ENCODE measurements at regions not wholly inside any gene's neighbourhood (a gene's known extent, or its start where the extent isn't known, plus 50 kb on each side); places are given as distances from the start of the nearest gene placed in this dataset.

- Histone ChIP-seq H3K9me3 (ENCODE audit: control insufficient read depth, low read length) (peaks cover 14% of the 10 kb centered on the region), H3K36me3 (ENCODE audit: control insufficient read depth, insufficient read depth, low read length) (no peaks in the 10 kb centered on the region), H3K4me1 (ENCODE audit: control insufficient read depth, insufficient read depth, low read length, poor library complexity, severe bottlenecking) (peaks cover 8% of the 10 kb centered on the region), H3K4me3 (ENCODE audit: extremely low read depth, insufficient read depth, low read length, poor library complexity, severe bottlenecking) (no peak overlapping the region), H3K27ac (ENCODE audit: low read depth, low read length, severe bottlenecking) (no peak overlapping the region)
- 63 to 88% methylated on average over 2 to 4 of the region's 5 CpGs for WGBS, 2 experiments (ENCODE audit: insufficient coverage in 2 of 2)
Observed at GRCh38 chr15:72966641-72967040, 85.6 kb upstream of the NEO1 start.

DNA sequence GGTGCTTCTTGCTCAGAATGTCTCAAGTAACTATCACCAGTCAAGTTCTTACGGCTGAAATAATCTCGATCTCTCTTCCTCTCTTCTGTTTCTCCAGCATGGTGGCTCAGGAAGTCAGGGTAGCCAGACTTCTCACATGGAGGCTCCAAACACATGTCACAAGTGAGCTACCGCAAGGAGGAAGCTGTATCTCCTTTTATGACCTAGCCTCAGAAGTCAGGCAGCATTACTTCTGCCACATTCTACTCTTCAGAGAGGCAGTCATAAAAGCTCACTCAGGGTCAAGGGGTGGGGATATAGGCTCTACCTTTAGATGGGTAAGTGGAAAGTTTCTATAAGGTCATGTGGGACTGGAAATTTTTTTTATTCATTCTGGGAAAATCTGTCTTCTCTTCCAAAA is 86.6 kb upstream of the NEO1 start:
- Histone ChIP-seq H3K4me1 (ENCODE audit: control insufficient read depth, insufficient read depth, low read length, poor library complexity, severe bottlenecking) (peaks cover 1% of the 10 kb centered on the region), H3K4me3 (ENCODE audit: extremely low read depth, insufficient read depth, low read length, poor library complexity, severe bottlenecking) (no peak overlapping the region), H3K9me3 (ENCODE audit: control insufficient read depth, low read length) (peaks cover 14% of the 10 kb centered on the region), H3K36me3 (ENCODE audit: control insufficient read depth, insufficient read depth, low read length) (no peaks in the 10 kb centered on the region), H3K27ac (ENCODE audit: low read depth, low read length, severe bottlenecking) (no peak overlapping the region)
- WGBS, 2 experiments (ENCODE audit: insufficient coverage in 2 of 2) = 88 to 100% methylated on average over 3 of the region's 3 CpGs

DNA sequence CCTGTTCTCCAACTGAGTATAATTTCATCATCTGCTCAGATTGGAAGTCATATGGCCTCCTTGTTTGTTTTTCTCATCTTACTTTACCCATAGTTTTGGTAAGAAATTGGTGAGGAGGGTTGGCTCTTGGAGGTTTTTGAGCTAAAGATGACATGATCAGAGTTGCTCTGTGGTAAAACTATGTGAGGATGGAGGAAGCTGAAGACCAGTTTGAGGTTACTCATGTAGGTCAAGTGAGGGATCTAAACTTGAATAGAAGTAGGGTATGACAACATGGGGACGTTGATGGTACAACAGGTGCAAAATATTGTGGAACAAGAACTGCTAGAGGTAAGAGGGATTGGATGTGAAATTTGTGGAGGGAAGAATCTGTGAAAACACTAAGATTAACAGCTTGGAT is 87.7 kb upstream of the NEO1 start:
- Histone ChIP-seq H3K27ac (ENCODE audit: low read depth, low read length, severe bottlenecking) (no peak overlapping the region), H3K9me3 (ENCODE audit: control insufficient read depth, low read length) (peaks cover 14% of the 10 kb centered on the region), H3K4me3 (ENCODE audit: extremely low read depth, insufficient read depth, low read length, poor library complexity, severe bottlenecking) (no peak overlapping the region), H3K36me3 (ENCODE audit: control insufficient read depth, insufficient read depth, low read length) (no peaks in the 10 kb centered on the region), H3K4me1 (ENCODE audit: control insufficient read depth, insufficient read depth, low read length, poor library complexity, severe bottlenecking) (no peaks in the 10 kb centered on the region)
- WGBS, 2 experiments (ENCODE audit: insufficient coverage in 2 of 2) = 67 to 90% methylated on average over 1 of the region's 1 CpG

GRCh38 chr15:72964135-72964534 is 88.1 kb upstream of the NEO1 start:
- Histone ChIP-seq H3K27ac (ENCODE audit: low read depth, low read length, severe bottlenecking) (no peak overlapping the region), H3K4me1 (ENCODE audit: control insufficient read depth, insufficient read depth, low read length, poor library complexity, severe bottlenecking) (no peaks in the 10 kb centered on the region), H3K4me3 (ENCODE audit: extremely low read depth, insufficient read depth, low read length, poor library complexity, severe bottlenecking) (no peak overlapping the region), H3K9me3 (ENCODE audit: control insufficient read depth, low read length) (peaks cover 14% of the 10 kb centered on the region), H3K36me3 (ENCODE audit: control insufficient read depth, insufficient read depth, low read length) (no peaks in the 10 kb centered on the region)

- Histone ChIP-seq H3K4me3 (ENCODE audit: extremely low read depth, insufficient read depth, low read length, poor library complexity, severe bottlenecking) (no peak overlapping the region), H3K4me1 (ENCODE audit: control insufficient read depth, insufficient read depth, low read length, poor library complexity, severe bottlenecking) (no peaks in the 10 kb centered on the region), H3K9me3 (ENCODE audit: control insufficient read depth, low read length) (peaks cover 14% of the 10 kb centered on the region), H3K36me3 (ENCODE audit: control insufficient read depth, insufficient read depth, low read length) (no peaks in the 10 kb centered on the region), H3K27ac (ENCODE audit: low read depth, low read length, severe bottlenecking) (no peak overlapping the region)
- WGBS, 2 experiments (ENCODE audit: insufficient coverage in 2 of 2) = 90 to 91% methylated on average over 8 of the region's 8 CpGs
Observed at GRCh38 chr15:72962054-72962702, 90.1 kb upstream of the NEO1 start.

DNA sequence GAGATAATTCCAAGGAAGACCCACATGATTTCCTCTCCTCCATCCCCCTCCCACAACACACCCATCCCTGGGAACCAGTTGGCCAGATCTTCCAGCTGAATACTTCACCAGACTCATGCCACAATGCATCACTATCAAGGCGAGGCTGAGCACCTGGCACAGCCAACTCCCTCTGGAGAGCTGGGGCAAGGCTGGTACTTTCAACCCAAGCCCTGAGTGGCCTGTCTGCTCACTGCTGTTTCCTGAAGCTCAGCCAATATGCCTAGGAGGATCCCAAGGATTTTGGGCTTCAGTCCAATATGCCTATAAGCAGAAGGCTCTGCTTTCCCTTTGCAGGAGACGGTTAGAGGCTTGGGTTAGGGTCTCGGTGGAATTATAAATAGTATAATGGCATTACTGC is 90.9 kb upstream of the NEO1 start:
- H3K9me3 ChIP-seq (ENCODE audit: control insufficient read depth, low read length) = peaks cover 14% of the 10 kb centered on the region
- WGBS, 2 experiments (ENCODE audit: insufficient coverage in 2 of 2) = 59 to 92% methylated on average over 2 of the region's 3 CpGs
- H3K27ac ChIP-seq (ENCODE audit: low read depth, low read length, severe bottlenecking) = no peak overlapping the region
- H3K4me1 ChIP-seq (ENCODE audit: control insufficient read depth, insufficient read depth, low read length, poor library complexity, severe bottlenecking) = no peaks in the 10 kb centered on the region
- H3K4me3 ChIP-seq (ENCODE audit: extremely low read depth, insufficient read depth, low read length, poor library complexity, severe bottlenecking) = no peak overlapping the region
- H3K36me3 ChIP-seq (ENCODE audit: control insufficient read depth, insufficient read depth, low read length) = no peaks in the 10 kb centered on the region

GRCh38 chr15:72958634-72959033 is 93.6 kb upstream of the NEO1 start:
- H3K27ac ChIP-seq (ENCODE audit: low read depth, low read length, severe bottlenecking) = no peak overlapping the region
- no peaks in the 10 kb centered on the region for H3K4me1 ChIP-seq (ENCODE audit: control insufficient read depth, insufficient read depth, low read length, poor library complexity, severe bottlenecking)
- 95 to 100% methylated on average over 1 to 3 of the region's 3 CpGs for WGBS, 2 experiments (ENCODE audit: insufficient coverage in 2 of 2)
- H3K4me3 ChIP-seq (ENCODE audit: extremely low read depth, insufficient read depth, low read length, poor library complexity, severe bottlenecking) = no peak overlapping the region
- no peaks in the 10 kb centered on the region for H3K36me3 ChIP-seq (ENCODE audit: control insufficient read depth, insufficient read depth, low read length)
- peaks cover 9% of the 10 kb centered on the region for H3K9me3 ChIP-seq (ENCODE audit: control insufficient read depth, low read length)

GRCh38 chr15:72953306-72953705 is 99.0 kb upstream of the NEO1 start:
- Histone ChIP-seq H3K4me3 (ENCODE audit: extremely low read depth, insufficient read depth, low read length, poor library complexity, severe bottlenecking) (no peak overlapping the region), H3K4me1 (ENCODE audit: control insufficient read depth, insufficient read depth, low read length, poor library complexity, severe bottlenecking) (no peaks in the 10 kb centered on the region), H3K9me3 (ENCODE audit: control insufficient read depth, low read length) (no peaks in the 10 kb centered on the region), H3K36me3 (ENCODE audit: control insufficient read depth, insufficient read depth, low read length) (no peaks in the 10 kb centered on the region), H3K27ac (ENCODE audit: low read depth, low read length, severe bottlenecking) (no peak overlapping the region)
- 80 to 93% methylated on average over 6 of the region's 6 CpGs for WGBS, 2 experiments (ENCODE audit: insufficient coverage in 2 of 2)

DNA sequence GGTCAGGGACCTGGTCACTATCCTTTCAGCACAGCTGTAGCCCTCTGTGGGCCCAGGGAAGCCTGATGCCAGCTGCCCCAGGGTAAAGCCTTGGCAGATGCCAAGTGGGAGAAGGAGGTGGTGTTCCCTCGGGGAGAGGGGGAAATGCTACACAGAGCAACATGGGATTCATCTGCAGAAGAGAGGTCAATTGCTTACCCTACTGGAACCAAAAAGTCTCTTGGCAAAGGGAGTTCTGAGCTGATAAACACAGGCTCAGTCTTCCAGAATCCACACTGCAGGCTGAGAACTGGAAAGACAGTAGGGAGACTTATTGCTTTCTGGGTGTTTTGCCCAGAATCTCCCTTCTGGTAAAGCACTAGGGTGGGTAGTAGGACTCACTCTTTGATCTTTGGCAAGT is 100.1 kb upstream of the NEO1 start:
- Histone ChIP-seq H3K36me3 (ENCODE audit: control insufficient read depth, insufficient read depth, low read length) (no peaks in the 10 kb centered on the region), H3K9me3 (ENCODE audit: control insufficient read depth, low read length) (no peaks in the 10 kb centered on the region), H3K4me3 (ENCODE audit: extremely low read depth, insufficient read depth, low read length, poor library complexity, severe bottlenecking) (no peak overlapping the region), H3K27ac (ENCODE audit: low read depth, low read length, severe bottlenecking) (no peak overlapping the region), H3K4me1 (ENCODE audit: control insufficient read depth, insufficient read depth, low read length, poor library complexity, severe bottlenecking) (no peaks in the 10 kb centered on the region)
- WGBS, 2 experiments (ENCODE audit: insufficient coverage in 2 of 2) = 83% methylated on average over 1 of the region's 1 CpG; no CpG with 5 or more reads in 1 of the 2 experiments

DNA sequence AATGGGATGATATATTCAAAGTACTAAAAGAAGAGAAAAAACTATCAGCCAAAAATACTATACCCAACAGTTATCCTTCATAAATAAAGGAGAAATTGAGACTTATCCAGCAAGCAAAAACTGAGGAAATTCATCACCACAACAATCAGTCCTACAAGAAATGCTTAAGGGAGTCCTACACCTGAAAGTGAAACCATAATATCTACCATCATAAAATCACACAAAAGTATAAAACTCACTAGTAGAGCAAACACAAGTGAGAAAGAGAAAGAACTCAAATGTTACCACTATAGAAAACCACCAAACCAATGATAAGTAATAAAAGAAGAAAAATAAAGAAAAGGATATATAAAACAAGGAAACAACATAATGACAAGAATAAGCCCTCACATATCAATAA is 103.6 kb upstream of the NEO1 start:
- Histone ChIP-seq H3K9me3 (ENCODE audit: control insufficient read depth, low read length) (no peaks in the 10 kb centered on the region), H3K4me1 (ENCODE audit: control insufficient read depth, insufficient read depth, low read length, poor library complexity, severe bottlenecking) (no peaks in the 10 kb centered on the region), H3K36me3 (ENCODE audit: control insufficient read depth, insufficient read depth, low read length) (no peaks in the 10 kb centered on the region), H3K4me3 (ENCODE audit: extremely low read depth, insufficient read depth, low read length, poor library complexity, severe bottlenecking) (no peak overlapping the region), H3K27ac (ENCODE audit: low read depth, low read length, severe bottlenecking) (no peak overlapping the region)

DNA sequence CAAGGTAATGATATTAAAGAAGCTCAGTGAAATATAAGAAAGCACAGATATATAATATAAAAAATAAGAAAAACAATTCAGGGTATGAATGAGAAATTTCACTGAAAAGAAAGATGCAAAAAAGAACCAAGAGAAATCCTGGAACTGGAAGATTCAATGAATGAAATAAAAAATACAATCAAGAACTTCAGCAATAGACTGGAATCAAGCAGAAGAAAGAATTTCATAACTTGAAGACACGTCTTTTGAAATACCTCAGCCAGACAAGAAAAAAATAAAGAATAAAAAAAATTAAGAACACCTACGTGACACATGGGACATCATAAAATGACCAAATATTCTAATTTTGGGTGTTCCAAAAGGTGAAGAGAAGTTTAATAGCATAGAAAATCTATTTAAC is 104.6 kb upstream of the NEO1 start:
- Histone ChIP-seq H3K9me3 (ENCODE audit: control insufficient read depth, low read length) (no peaks in the 10 kb centered on the region), H3K36me3 (ENCODE audit: control insufficient read depth, insufficient read depth, low read length) (no peaks in the 10 kb centered on the region), H3K4me1 (ENCODE audit: control insufficient read depth, insufficient read depth, low read length, poor library complexity, severe bottlenecking) (no peaks in the 10 kb centered on the region), H3K4me3 (ENCODE audit: extremely low read depth, insufficient read depth, low read length, poor library complexity, severe bottlenecking) (no peak overlapping the region), H3K27ac (ENCODE audit: low read depth, low read length, severe bottlenecking) (no peak overlapping the region)
- WGBS, 2 experiments (ENCODE audit: insufficient coverage in 2 of 2) = no CpG with 5 or more reads among the region's 2 CpGs

All from mesodermal cell (in vitro differentiated cells).